Endodermal cell (in vitro differentiated cells): ENCODE measurements at regions not wholly inside any gene's neighbourhood (a gene's known extent, or its start where the extent isn't known, plus 50 kb on each side); places are given as distances from the start of the nearest gene placed in this dataset.

Experiments used
- DNase-seq: peaks from one replicate; pipeline ENCODE4 v3.0.0-alpha.2; 2017
- H3K27ac ChIP-seq: 2 replicates; pipeline ENCODE4 v1.5.1; 2013; ENCODE audit warnings: mild to moderate bottlenecking, low read depth, low read length, moderate library complexity
- H3K27me3 ChIP-seq: 2 replicates; pipeline ENCODE4 v1.6.1; 2013; ENCODE audit warnings: mild to moderate bottlenecking, low read length, moderate library complexity; ENCODE audit not compliant: insufficient read depth, control insufficient read depth, poor library complexity, severe bottlenecking
- H3K36me3 ChIP-seq: 2 replicates; pipeline ENCODE4 v1.7.0; 2013; ENCODE audit warnings: mild to moderate bottlenecking, low read length, moderate library complexity; ENCODE audit not compliant: control insufficient read depth, insufficient read depth
- H3K4me1 ChIP-seq: one replicate; pipeline ENCODE4 v1.7.0; 2013; ENCODE audit warnings: low read length; ENCODE audit not compliant: control insufficient read depth, insufficient read depth
- H3K4me3 ChIP-seq: 2 replicates; pipeline ENCODE4 v1.5.1; 2013; ENCODE audit warnings: mild to moderate bottlenecking, low read length, moderate library complexity
- H3K9ac ChIP-seq: 2 replicates; pipeline ENCODE4 v1.6.1; 2013; ENCODE audit warnings: mild to moderate bottlenecking, low read length, moderate library complexity; ENCODE audit not compliant: poor library complexity, severe bottlenecking; ENCODE audit errors: extremely low read depth
- H3K9me3 ChIP-seq: 2 replicates; pipeline ENCODE4 v1.6.1; 2013; ENCODE audit warnings: mild to moderate bottlenecking, low read length, moderate library complexity; ENCODE audit not compliant: control insufficient read depth
- H3K27ac Mint-ChIP-seq: 2 replicates; pipeline ENCODE4 v1.8.0; 2020; ENCODE audit warnings: mixed read lengths
- H3K27me3 Mint-ChIP-seq: 2 replicates; pipeline ENCODE4 v1.8.0; 2021; ENCODE audit warnings: mild to moderate bottlenecking, mixed read lengths; ENCODE audit not compliant: insufficient read depth
- H3K36me3 Mint-ChIP-seq: 2 replicates; pipeline ENCODE4 v1.8.0; 2020; ENCODE audit warnings: low read depth, mixed read lengths
- H3K4me1 Mint-ChIP-seq: 2 replicates; pipeline ENCODE4 v1.8.0; 2020; ENCODE audit warnings: mixed read lengths
- H3K4me3 Mint-ChIP-seq: 2 replicates; pipeline ENCODE4 v1.8.0; 2020; ENCODE audit warnings: mild to moderate bottlenecking, moderate library complexity, mixed read lengths
- H3K9me3 Mint-ChIP-seq: 2 replicates; pipeline ENCODE4 v1.8.0; 2020; ENCODE audit warnings: mild to moderate bottlenecking, mixed read lengths
- CTCF ChIP-seq: fragments of 200-600 bp; sonication (generic); conservative IDR thresholded peaks from 2 replicates; pipeline ENCODE4 v1.5.0; 2021; ENCODE audit warnings: antibody characterized with exemption, mild to moderate bottlenecking
- WGBS, 2 experiments: methylation state at CpG; one replicate each; pipeline versions ENCODE4 v1.1.5 to v1.1.7; 2013; ENCODE audit warnings: missing lambda C conversion rate in 2 of 2, mixed read lengths in 1 of 2; ENCODE audit not compliant: insufficient coverage in 1 of 2, insufficient read length in 1 of 2; 5-methylcytosine and 5-hydroxymethylcytosine counted together

- Mint-ChIP-seq H3K4me1 (peaks cover 3% of the 10 kb centered on the region), H3K4me3 (no peak overlapping the region), H3K27ac (no peak overlapping the region), H3K36me3 (no peaks in the 10 kb centered on the region), H3K27me3 (no peaks in the 10 kb centered on the region), H3K9me3 (no peaks in the 10 kb centered on the region)
- no peaks in the 10 kb centered on the region for H3K9me3 ChIP-seq
- TF ChIP-seq CTCF: no peak
- no peak for DNase-seq
- H3K4me1 ChIP-seq: no peaks in the 10 kb centered on the region
- no peak overlapping the region for H3K9ac ChIP-seq
- H3K27ac ChIP-seq: no peak overlapping the region
- H3K4me3 ChIP-seq: no peak overlapping the region
- no peaks in the 10 kb centered on the region for H3K27me3 ChIP-seq
- H3K36me3 ChIP-seq: no peaks in the 10 kb centered on the region
- 84 to 91% methylated on average over 2 to 4 of the region's 4 CpGs for WGBS, 2 experiments
Measured at GRCh38 chr3:146896711-146897110, 291.6 kb upstream of the PLSCR5 start.

- Histone ChIP-seq H3K27ac (no peak overlapping the region), H3K4me1 (no peaks in the 10 kb centered on the region), H3K9ac (no peak overlapping the region), H3K9me3 (no peaks in the 10 kb centered on the region), H3K27me3 (no peaks in the 10 kb centered on the region), H3K36me3 (no peaks in the 10 kb centered on the region), H3K4me3 (no peak overlapping the region)
- Mint-ChIP-seq H3K4me3 (no peak overlapping the region), H3K27me3 (no peaks in the 10 kb centered on the region), H3K9me3 (no peaks in the 10 kb centered on the region), H3K4me1 (peaks cover 3% of the 10 kb centered on the region), H3K36me3 (no peaks in the 10 kb centered on the region), H3K27ac (no peak overlapping the region)
- TF ChIP-seq CTCF: no peak
- no peak for DNase-seq
- WGBS, 2 experiments: 93 to 100% methylated on average over 1 to 4 of the region's 4 CpGs
Measured at GRCh38 chr3:146895026-146895749, 290.0 kb upstream of the PLSCR5 start.

- Mint-ChIP-seq H3K4me3 (no peak overlapping the region), H3K4me1 (peaks cover 3% of the 10 kb centered on the region), H3K36me3 (no peaks in the 10 kb centered on the region), H3K9me3 (no peaks in the 10 kb centered on the region), H3K27ac (no peak overlapping the region), H3K27me3 (no peaks in the 10 kb centered on the region)
- no peak for DNase-seq
- Histone ChIP-seq H3K36me3 (no peaks in the 10 kb centered on the region), H3K9ac (no peak overlapping the region), H3K9me3 (no peaks in the 10 kb centered on the region), H3K27ac (no peak overlapping the region), H3K4me1 (no peaks in the 10 kb centered on the region), H3K27me3 (no peaks in the 10 kb centered on the region), H3K4me3 (no peak overlapping the region)
- no peak for TF ChIP-seq CTCF
- 75 to 88% methylated on average over 1 of the region's 1 CpG for WGBS, 2 experiments
Measured at GRCh38 chr3:146894406-146894805, 289.3 kb upstream of the PLSCR5 start.
